Cardiac fibroblast (primary cell): ENCODE measurements at regions not wholly inside any gene's neighbourhood (a gene's known extent, or its start where the extent isn't known, plus 50 kb on each side); places are given as distances from the start of the nearest gene placed in this dataset.

Experiments
- DNase-seq, 2 donors: peaks; one replicate each; pipeline versions ENCODE4 v3.0.0 to v3.0.0-alpha.2; 2010; ENCODE audit warnings: low read depth in 2 of 2
- H3K4me3 ChIP-seq, 2 donors: replicated peaks in 1 of 2; 1 replicate in 1 of 2; 2 replicates in 1 of 2; pipeline ENCODE4 v1.5.1; 2011; ENCODE audit warnings: low read depth in 2 of 2, low read length in 2 of 2, mild to moderate bottlenecking in 2 of 2, moderate library complexity in 1 of 2
- CTCF ChIP-seq: IDR thresholded peaks from one replicate; pipeline ENCODE4 v1.5.1; 2011; ENCODE audit warnings: low read depth, mild to moderate bottlenecking, low read length, inconsistent platforms

- no peak for TF ChIP-seq CTCF
- H3K4me3 ChIP-seq: no peak overlapping the region
- no peak for DNase-seq
Measured at GRCh38 chr6:66068033-66068432, 361.0 kb upstream of the EYS start.

GRCh38 chr6:66065313-66065712 lies 358.3 kb upstream of the EYS start:
- TF ChIP-seq CTCF: no peak
- DNase-seq: no peak
- no peak overlapping the region for H3K4me3 ChIP-seq

- no peak for DNase-seq
- no peak overlapping the region for H3K4me3 ChIP-seq
- TF ChIP-seq CTCF: no peak
Measured at GRCh38 chr6:66057034-66057433, 350.0 kb upstream of the EYS start.

- H3K4me3 ChIP-seq: no peak overlapping the region
- no peak for TF ChIP-seq CTCF
- no peak for DNase-seq
Measured at GRCh38 chr6:66054967-66055366, 347.9 kb upstream of the EYS start.

- H3K4me3 ChIP-seq: no peak overlapping the region
- no peak for TF ChIP-seq CTCF
- DNase-seq: no peak
Measured at GRCh38 chr6:66051812-66052211, 344.8 kb upstream of the EYS start.

GRCh38 chr6:66048684-66049474 lies 341.9 kb upstream of the EYS start:
- no peak for TF ChIP-seq CTCF
- H3K4me3 ChIP-seq: no peak overlapping the region
- DNase-seq: no peak

- no peak overlapping the region for H3K4me3 ChIP-seq
- DNase-seq: no peak
- TF ChIP-seq CTCF: no peak
Measured at GRCh38 chr6:66032626-66033025, 325.6 kb upstream of the EYS start.
